Endothelial cell of umbilical vein (primary cell): ENCODE measurements at regions not wholly inside any gene's neighbourhood (a gene's known extent, or its start where the extent isn't known, plus 50 kb on each side); places are given as distances from the start of the nearest gene placed in this dataset.

ENCODE experiments used
- FOS ChIP-seq: IDR thresholded peaks from 2 replicates; pipeline ENCODE4 v1.6.1; 2011; ENCODE audit warnings: mild to moderate bottlenecking, low read length, moderate library complexity, borderline replicate concordance; ENCODE audit not compliant: insufficient read depth
- GATA2 ChIP-seq: IDR thresholded peaks from 2 replicates; pipeline ENCODE4 v1.7.0; 2011; ENCODE audit warnings: low read depth, mild to moderate bottlenecking, moderate library complexity, mixed read lengths, low read length; ENCODE audit not compliant: insufficient read length, insufficient read depth
- POLR2A ChIP-seq: IDR thresholded peaks from 2 replicates; pipeline ENCODE4 v1.6.1; 2012; ENCODE audit warnings: low read depth, mild to moderate bottlenecking, control low read depth, low read length
- POLR2AphosphoS5 ChIP-seq: IDR thresholded peaks from 2 replicates; pipeline ENCODE4 v1.6.1; 2012; ENCODE audit warnings: low read depth, mild to moderate bottlenecking, control low read depth, low read length, moderate library complexity; ENCODE audit not compliant: insufficient read depth
- TF ChIP-seq, protein P1 (sequence below), 2 donors: IDR thresholded peaks; 1 replicate in 1 of 2; 2 replicates in 1 of 2; pipeline ENCODE4 v1.5.1; 2011; ENCODE audit warnings: low read length in 2 of 2, mild to moderate bottlenecking in 2 of 2, moderate library complexity in 2 of 2, control low read depth in 1 of 2, inconsistent platforms in 1 of 2, low read depth in 1 of 2; ENCODE audit not compliant: insufficient read depth in 1 of 2; ENCODE audit errors: extremely low read depth in 1 of 2

DNA sequence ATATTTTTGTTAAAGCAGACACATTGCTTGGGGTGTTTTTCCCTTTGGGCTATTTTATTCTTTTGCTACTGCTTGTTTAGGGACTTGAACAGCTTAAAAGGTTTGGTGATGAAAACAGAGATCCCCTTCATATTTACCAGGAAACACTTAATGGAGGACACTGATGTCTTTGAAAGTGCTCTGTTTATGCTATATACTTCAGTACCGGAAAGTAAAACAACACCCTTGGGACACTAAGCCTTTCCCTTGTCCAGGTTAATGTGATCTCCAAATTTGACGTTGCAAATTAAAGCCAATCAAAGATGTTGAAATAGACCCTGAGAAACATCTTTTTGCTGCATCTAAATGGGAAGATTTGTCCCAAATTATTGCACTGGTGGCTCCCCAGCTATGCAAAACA is 564.6 kb upstream of the PKDCC start:
- TF ChIP-seq POLR2AphosphoS5 (no peak), POLR2A (no peak), FOS (no peak), GATA2 (no peak)
- TF ChIP-seq, protein P1, sequence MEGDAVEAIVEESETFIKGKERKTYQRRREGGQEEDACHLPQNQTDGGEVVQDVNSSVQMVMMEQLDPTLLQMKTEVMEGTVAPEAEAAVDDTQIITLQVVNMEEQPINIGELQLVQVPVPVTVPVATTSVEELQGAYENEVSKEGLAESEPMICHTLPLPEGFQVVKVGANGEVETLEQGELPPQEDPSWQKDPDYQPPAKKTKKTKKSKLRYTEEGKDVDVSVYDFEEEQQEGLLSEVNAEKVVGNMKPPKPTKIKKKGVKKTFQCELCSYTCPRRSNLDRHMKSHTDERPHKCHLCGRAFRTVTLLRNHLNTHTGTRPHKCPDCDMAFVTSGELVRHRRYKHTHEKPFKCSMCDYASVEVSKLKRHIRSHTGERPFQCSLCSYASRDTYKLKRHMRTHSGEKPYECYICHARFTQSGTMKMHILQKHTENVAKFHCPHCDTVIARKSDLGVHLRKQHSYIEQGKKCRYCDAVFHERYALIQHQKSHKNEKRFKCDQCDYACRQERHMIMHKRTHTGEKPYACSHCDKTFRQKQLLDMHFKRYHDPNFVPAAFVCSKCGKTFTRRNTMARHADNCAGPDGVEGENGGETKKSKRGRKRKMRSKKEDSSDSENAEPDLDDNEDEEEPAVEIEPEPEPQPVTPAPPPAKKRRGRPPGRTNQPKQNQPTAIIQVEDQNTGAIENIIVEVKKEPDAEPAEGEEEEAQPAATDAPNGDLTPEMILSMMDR (IDR thresholded peaks at IDR 0.05; ENCODE audit: extremely low read depth in 1 of 2, insufficient read depth in 1 of 2, low read depth in 1 of 2, low read length in 2 of 2): no peak
